GM18499 (cell line): ENCODE measurements at regions not wholly inside any gene's neighbourhood (a gene's known extent, or its start where the extent isn't known, plus 50 kb on each side); places are given as distances from the start of the nearest gene placed in this dataset.

Experiments
- ATAC-seq: cut with Tn5 transposase; IDR thresholded peaks from one replicate; pipeline ENCODE4 v1.9.1; 2021; ENCODE audit warnings: moderate number of reproducible peaks; ENCODE audit not compliant: insufficient read depth, unreplicated experiment

- ATAC-seq: no peak
These were observed 454.4 kb downstream of the FUT8 start for GRCh38 chr14:65866886-65867285.

- ATAC-seq: no peak
These were observed 454.8 kb downstream of the FUT8 start for GRCh38 chr14:65867333-65867732.

- no peak for ATAC-seq
These were observed 460.0 kb downstream of the FUT8 start for GRCh38 chr14:65872536-65872935.

GRCh38 chr14:65877166-65877565 lies 464.6 kb downstream of the FUT8 start:
- no peak for ATAC-seq

- ATAC-seq: no peak
These were observed 465.1 kb downstream of the FUT8 start for GRCh38 chr14:65877624-65878023.

GRCh38 chr14:65878586-65878985 lies 466.1 kb downstream of the FUT8 start:
- no peak for ATAC-seq

GRCh38 chr14:65879248-65880009 lies 466.9 kb downstream of the FUT8 start:
- no peak for ATAC-seq

- ATAC-seq: no peak
These were observed 468.0 kb downstream of the FUT8 start for GRCh38 chr14:65880507-65880906.

GRCh38 chr14:65881642-65882041 lies 469.1 kb downstream of the FUT8 start:
- no peak for ATAC-seq

GRCh38 chr14:65888677-65889076 lies 476.1 kb downstream of the FUT8 start:
- ATAC-seq: no peak

- no peak for ATAC-seq
These were observed 479.8 kb downstream of the FUT8 start for GRCh38 chr14:65892315-65892714.

- no peak for ATAC-seq
These were observed 487.6 kb downstream of the FUT8 start for GRCh38 chr14:65900164-65900563.

GRCh38 chr14:65901595-65901994 lies 489.1 kb downstream of the FUT8 start:
- ATAC-seq: no peak

- no peak for ATAC-seq
These were observed 492.5 kb downstream of the FUT8 start for GRCh38 chr14:65904988-65905387.

GRCh38 chr14:65906344-65906743 lies 493.8 kb downstream of the FUT8 start:
- ATAC-seq: no peak

GRCh38 chr14:65906948-65907347 lies 494.4 kb downstream of the FUT8 start:
- ATAC-seq: no peak

GRCh38 chr14:65910108-65910786 lies 497.7 kb downstream of the FUT8 start:
- no peak for ATAC-seq

- ATAC-seq: no peak
These were observed 502.6 kb downstream of the FUT8 start for GRCh38 chr14:65915125-65915524.

GRCh38 chr14:65916055-65916454 lies 503.5 kb downstream of the FUT8 start:
- no peak for ATAC-seq

GRCh38 chr14:65920996-65921395 lies 508.5 kb downstream of the FUT8 start:
- no peak for ATAC-seq

- ATAC-seq: no peak
These were observed 509.6 kb downstream of the FUT8 start for GRCh38 chr14:65922142-65922541.

- no peak for ATAC-seq
These were observed 514.0 kb downstream of the FUT8 start for GRCh38 chr14:65926504-65926903.
